Stimulated activated CD8-positive, alpha-beta memory T cell treated with anti-CD3 and anti-CD28 coated beads, Interleukin-2, amount 100 ng/mL, for 48 hours (primary cell): ENCODE measurements at regions not wholly inside any gene's neighbourhood (a gene's known extent, or its start where the extent isn't known, plus 50 kb on each side); places are given as distances from the start of the nearest gene placed in this dataset.
"Not testable (repeated sequence)": the region's sequence is repeated elsewhere in the genome, so short reads cannot be mapped to it uniquely, and the experiment has no call there.

ENCODE experiments used
- DNase-seq, 2 donors: peaks; one replicate each; pipeline ENCODE4 v3.0.0-alpha.2; 2020; ENCODE audit warnings: low read depth in 2 of 2

- no peak for DNase-seq
Measured at GRCh38 chr11:81301166-81301830, 1432.4 kb downstream of the FAM181B start.

- no peak for DNase-seq
Measured at GRCh38 chr11:81286959-81287358, 1446.7 kb downstream of the FAM181B start.

GRCh38 chr11:81286550-81286949 is 1447.1 kb downstream of the FAM181B start:
- no peak for DNase-seq

- DNase-seq = not testable (repeated sequence)
Measured at GRCh38 chr11:81280228-81280627, 1453.4 kb downstream of the FAM181B start.

- no peak for DNase-seq
Measured at GRCh38 chr11:81278991-81279390, 1454.7 kb downstream of the FAM181B start.

GRCh38 chr11:81270686-81271085 is 1463.0 kb downstream of the FAM181B start:
- DNase-seq = no peak

GRCh38 chr11:81267246-81267645 is 1466.4 kb downstream of the FAM181B start:
- no peak for DNase-seq

- DNase-seq = no peak
Measured at GRCh38 chr11:81259471-81259870, 1474.2 kb downstream of the FAM181B start.

GRCh38 chr11:81255895-81256294 is 1477.8 kb downstream of the FAM181B start:
- no peak for DNase-seq

GRCh38 chr11:81253244-81253643 is 1480.4 kb downstream of the FAM181B start:
- no peak for DNase-seq

- DNase-seq = no peak
Measured at GRCh38 chr11:81246941-81247340, 1486.7 kb downstream of the FAM181B start.

GRCh38 chr11:81245791-81246190 is 1487.9 kb downstream of the FAM181B start:
- no peak for DNase-seq

- no peak for DNase-seq
Measured at GRCh38 chr11:81241672-81242275, 1491.9 kb downstream of the FAM181B start.

- no peak for DNase-seq
Measured at GRCh38 chr11:81237139-81237538, 1496.5 kb downstream of the FAM181B start.

- DNase-seq = not testable (repeated sequence)
Measured at GRCh38 chr11:81227409-81227808, 1506.3 kb downstream of the FAM181B start.

GRCh38 chr11:81224396-81224795 is 1509.3 kb downstream of the FAM181B start:
- no peak for DNase-seq

- DNase-seq = no peak
Measured at GRCh38 chr11:81222491-81222890, 1511.2 kb downstream of the FAM181B start.

GRCh38 chr11:81220146-81220895 is 1513.3 kb downstream of the FAM181B start:
- DNase-seq = no peak

GRCh38 chr11:81219661-81220060 is 1514.0 kb downstream of the FAM181B start:
- DNase-seq = no peak

- DNase-seq = no peak
Measured at GRCh38 chr11:81218440-81218839, 1515.2 kb downstream of the FAM181B start.

GRCh38 chr11:81211050-81211449 is 1522.6 kb downstream of the FAM181B start:
- no peak for DNase-seq

GRCh38 chr11:81207421-81208054 is 1526.1 kb downstream of the FAM181B start:
- no peak for DNase-seq
